ENCODE measurements at regions not wholly inside any gene's neighbourhood (a gene's known extent, or its start where the extent isn't known, plus 50 kb on each side); places are given as distances from the start of the nearest gene placed in this dataset.

GRCh38 chr2:53610260-53610659, 157.3 kb upstream of the CHAC2 start:
- TF ChIP-seq TAF1 (IDR thresholded peaks at IDR 0.05; ENCODE audit: borderline replicate concordance, insufficient read depth, low read length) (no peak), POLR2AphosphoS5 (IDR thresholded peaks at IDR 0.05; ENCODE audit: low read depth, low read length) (no peak), FOXP2 (optimal IDR thresholded peaks at IDR 0.05; ENCODE audit: borderline replicate concordance, extremely low read depth, extremely low read length, insufficient read depth) (no peak), SIN3A (IDR thresholded peaks at IDR 0.05; ENCODE audit: borderline replicate concordance, insufficient read depth, low read length) (no peak)
- TF ChIP-seq, protein P1, sequence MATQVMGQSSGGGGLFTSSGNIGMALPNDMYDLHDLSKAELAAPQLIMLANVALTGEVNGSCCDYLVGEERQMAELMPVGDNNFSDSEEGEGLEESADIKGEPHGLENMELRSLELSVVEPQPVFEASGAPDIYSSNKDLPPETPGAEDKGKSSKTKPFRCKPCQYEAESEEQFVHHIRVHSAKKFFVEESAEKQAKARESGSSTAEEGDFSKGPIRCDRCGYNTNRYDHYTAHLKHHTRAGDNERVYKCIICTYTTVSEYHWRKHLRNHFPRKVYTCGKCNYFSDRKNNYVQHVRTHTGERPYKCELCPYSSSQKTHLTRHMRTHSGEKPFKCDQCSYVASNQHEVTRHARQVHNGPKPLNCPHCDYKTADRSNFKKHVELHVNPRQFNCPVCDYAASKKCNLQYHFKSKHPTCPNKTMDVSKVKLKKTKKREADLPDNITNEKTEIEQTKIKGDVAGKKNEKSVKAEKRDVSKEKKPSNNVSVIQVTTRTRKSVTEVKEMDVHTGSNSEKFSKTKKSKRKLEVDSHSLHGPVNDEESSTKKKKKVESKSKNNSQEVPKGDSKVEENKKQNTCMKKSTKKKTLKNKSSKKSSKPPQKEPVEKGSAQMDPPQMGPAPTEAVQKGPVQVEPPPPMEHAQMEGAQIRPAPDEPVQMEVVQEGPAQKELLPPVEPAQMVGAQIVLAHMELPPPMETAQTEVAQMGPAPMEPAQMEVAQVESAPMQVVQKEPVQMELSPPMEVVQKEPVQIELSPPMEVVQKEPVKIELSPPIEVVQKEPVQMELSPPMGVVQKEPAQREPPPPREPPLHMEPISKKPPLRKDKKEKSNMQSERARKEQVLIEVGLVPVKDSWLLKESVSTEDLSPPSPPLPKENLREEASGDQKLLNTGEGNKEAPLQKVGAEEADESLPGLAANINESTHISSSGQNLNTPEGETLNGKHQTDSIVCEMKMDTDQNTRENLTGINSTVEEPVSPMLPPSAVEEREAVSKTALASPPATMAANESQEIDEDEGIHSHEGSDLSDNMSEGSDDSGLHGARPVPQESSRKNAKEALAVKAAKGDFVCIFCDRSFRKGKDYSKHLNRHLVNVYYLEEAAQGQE (IDR thresholded peaks at IDR 0.05; ENCODE audit: insufficient read depth in 1 of 2, low read depth in 2 of 2, low read length in 2 of 2) = no peak

- TF ChIP-seq SIN3A (IDR thresholded peaks at IDR 0.05; ENCODE audit: borderline replicate concordance, insufficient read depth, low read length) (no peak), POLR2AphosphoS5 (IDR thresholded peaks at IDR 0.05; ENCODE audit: low read depth, low read length) (no peak), FOXP2 (optimal IDR thresholded peaks at IDR 0.05; ENCODE audit: borderline replicate concordance, extremely low read depth, extremely low read length, insufficient read depth) (no peak), TAF1 (IDR thresholded peaks at IDR 0.05; ENCODE audit: borderline replicate concordance, insufficient read depth, low read length) (no peak)
- TF ChIP-seq, protein P1 (IDR thresholded peaks at IDR 0.05; ENCODE audit: insufficient read depth in 1 of 2, low read depth in 2 of 2, low read length in 2 of 2) = no peak
Observed at GRCh38 chr2:53609551-53609950, 158.1 kb upstream of the CHAC2 start.

GRCh38 chr2:53608293-53608692, 159.3 kb upstream of the CHAC2 start:
- TF ChIP-seq SIN3A (IDR thresholded peaks at IDR 0.05; ENCODE audit: borderline replicate concordance, insufficient read depth, low read length) = no peak
- no peak for TF ChIP-seq POLR2AphosphoS5 (IDR thresholded peaks at IDR 0.05; ENCODE audit: low read depth, low read length)
- TF ChIP-seq TAF1 (IDR thresholded peaks at IDR 0.05; ENCODE audit: borderline replicate concordance, insufficient read depth, low read length) = no peak
- no peak for TF ChIP-seq FOXP2 (optimal IDR thresholded peaks at IDR 0.05; ENCODE audit: borderline replicate concordance, extremely low read depth, extremely low read length, insufficient read depth)
- TF ChIP-seq, protein P1 (IDR thresholded peaks at IDR 0.05; ENCODE audit: insufficient read depth in 1 of 2, low read depth in 2 of 2, low read length in 2 of 2) = no peak

DNA sequence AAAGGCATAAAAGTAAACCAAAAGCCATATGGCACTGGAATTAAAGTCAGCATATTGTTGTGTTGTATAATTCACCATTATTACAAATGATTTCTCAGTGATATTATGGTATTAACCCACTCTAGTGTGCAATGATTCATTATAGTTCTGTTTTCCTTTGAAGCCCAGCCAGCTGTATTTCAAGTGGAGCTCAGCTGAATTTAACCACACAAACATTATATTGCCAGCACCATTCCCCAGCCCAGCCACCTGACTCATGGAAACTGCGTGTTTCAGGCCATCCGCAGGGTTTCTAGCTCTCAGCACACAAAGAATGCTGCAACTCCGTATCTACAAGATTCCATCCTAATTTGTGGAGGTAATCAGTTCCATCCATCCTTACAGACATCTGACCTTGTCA, 166.8 kb upstream of the CHAC2 start:
- no peak for TF ChIP-seq POLR2AphosphoS5 (IDR thresholded peaks at IDR 0.05; ENCODE audit: low read depth, low read length)
- no peak for TF ChIP-seq FOXP2 (optimal IDR thresholded peaks at IDR 0.05; ENCODE audit: borderline replicate concordance, extremely low read depth, extremely low read length, insufficient read depth)
- TF ChIP-seq TAF1 (IDR thresholded peaks at IDR 0.05; ENCODE audit: borderline replicate concordance, insufficient read depth, low read length) = no peak
- no peak for TF ChIP-seq SIN3A (IDR thresholded peaks at IDR 0.05; ENCODE audit: borderline replicate concordance, insufficient read depth, low read length)
- TF ChIP-seq, protein P1 (IDR thresholded peaks at IDR 0.05; ENCODE audit: insufficient read depth in 1 of 2, low read depth in 2 of 2, low read length in 2 of 2) = no peak

GRCh38 chr2:53584986-53585385, 182.6 kb upstream of the CHAC2 start:
- TF ChIP-seq FOXP2 (optimal IDR thresholded peaks at IDR 0.05; ENCODE audit: borderline replicate concordance, extremely low read depth, extremely low read length, insufficient read depth) = no peak
- no peak for TF ChIP-seq SIN3A (IDR thresholded peaks at IDR 0.05; ENCODE audit: borderline replicate concordance, insufficient read depth, low read length)
- no peak for TF ChIP-seq POLR2AphosphoS5 (IDR thresholded peaks at IDR 0.05; ENCODE audit: low read depth, low read length)
- TF ChIP-seq, protein P1 (IDR thresholded peaks at IDR 0.05; ENCODE audit: insufficient read depth in 1 of 2, low read depth in 2 of 2, low read length in 2 of 2) = no peak
- no peak for TF ChIP-seq TAF1 (IDR thresholded peaks at IDR 0.05; ENCODE audit: borderline replicate concordance, insufficient read depth, low read length)

Data from PFSK-1 (cell line).